Smooth muscle cell (in vitro differentiated cells): ENCODE measurements at regions not wholly inside any gene's neighbourhood (a gene's known extent, or its start where the extent isn't known, plus 50 kb on each side); places are given as distances from the start of the nearest gene placed in this dataset.

ENCODE experiments used
- DNase-seq: peaks from one replicate; lab custom pipeline; 2025; ENCODE audit not compliant: unreplicated experiment; lab: John Stamatoyannopoulos, UW
- H2AFZ ChIP-seq: fragments of 200-600 bp; sonication (generic); 2 replicates; pipeline ENCODE4 v1.6.0; 2016; ENCODE audit warnings: antibody characterized with exemption, low read depth, mild to moderate bottlenecking
- H3F3A ChIP-seq: fragments of 200-600 bp; sonication (generic); 2 replicates; pipeline ENCODE4 v1.6.0; 2017; ENCODE audit warnings: antibody characterized with exemption, low read depth
- H3K27ac ChIP-seq: fragments of 200-600 bp; sonication (generic); 2 replicates; pipeline ENCODE4 v1.5.1; 2016; ENCODE audit warnings: low read depth, mild to moderate bottlenecking
- H3K27me3 ChIP-seq: fragments of 200-600 bp; sonication (generic); 2 replicates; pipeline ENCODE4 v1.6.1; 2016; ENCODE audit warnings: low read depth, mild to moderate bottlenecking
- H3K36me3 ChIP-seq: fragments of 200-600 bp; sonication (generic); 2 replicates; pipeline ENCODE4 v1.5.1; 2016; ENCODE audit warnings: low read depth
- H3K4me1 ChIP-seq: fragments of 200-600 bp; sonication (generic); 2 replicates; pipeline ENCODE4 v1.5.1; 2016; ENCODE audit warnings: low read depth
- H3K4me2 ChIP-seq: fragments of 200-600 bp; sonication (generic); 2 replicates; pipeline ENCODE4 v1.6.0; 2016; ENCODE audit warnings: mild to moderate bottlenecking
- H3K4me3 ChIP-seq: fragments of 200-600 bp; sonication (generic); 2 replicates; pipeline ENCODE4 v1.5.1; 2016; ENCODE audit warnings: mild to moderate bottlenecking
- H3K79me2 ChIP-seq: fragments of 200-600 bp; sonication (generic); 2 replicates; pipeline ENCODE4 v1.6.0; 2016; ENCODE audit warnings: low read depth, mild to moderate bottlenecking
- H3K9ac ChIP-seq: fragments of 200-600 bp; sonication (generic); 2 replicates; pipeline ENCODE4 v1.6.0; 2016; ENCODE audit warnings: low read depth
- H3K9me3 ChIP-seq: fragments of 200-600 bp; sonication (generic); replicated peaks from 2 replicates; pipeline ENCODE4 v1.5.1; 2016; ENCODE audit warnings: low read depth
- H4K20me1 ChIP-seq: fragments of 200-600 bp; sonication (generic); 2 replicates; pipeline ENCODE4 v1.6.0; 2016; ENCODE audit warnings: low read depth
- WGBS: methylation state at CpG from one replicate; pipeline ENCODE4 v1.1.7; 2016; ENCODE audit warnings: low lambda C conversion rate; 5-methylcytosine and 5-hydroxymethylcytosine counted together
- TF ChIP-seq, protein P1 (sequence below): fragments of 200-600 bp; sonication (generic); IDR thresholded peaks from 2 replicates; pipeline ENCODE4 v1.5.1; 2017; ENCODE audit warnings: borderline replicate concordance, mild to moderate bottlenecking, antibody characterized with exemption; ENCODE audit not compliant: insufficient read depth, poor library complexity, severe bottlenecking

DNA sequence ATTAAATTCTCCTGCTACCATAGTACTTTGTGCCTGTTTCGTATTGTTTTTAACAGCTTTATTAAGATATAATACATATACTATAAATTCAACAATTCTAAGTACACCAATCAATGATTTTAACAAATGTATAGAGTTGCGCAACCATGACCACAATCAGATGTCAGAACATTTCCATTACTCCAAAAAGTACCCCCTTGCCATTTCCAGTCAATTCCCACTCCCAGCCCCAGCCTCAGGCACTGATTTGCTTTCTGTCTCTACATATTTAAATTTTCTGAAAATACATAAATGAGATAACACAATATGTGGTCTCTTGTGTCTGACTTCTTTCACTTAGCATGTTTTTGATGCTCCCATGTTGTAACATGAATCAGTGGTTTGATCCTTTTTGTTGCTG, 193.9 kb downstream of the FIGN start:
- no peaks in the 10 kb centered on the region for H3K79me2 ChIP-seq
- no peak overlapping the region for H3K4me3 ChIP-seq
- H4K20me1 ChIP-seq = no peaks in the 10 kb centered on the region
- no peak for DNase-seq
- no peaks in the 10 kb centered on the region for H3F3A ChIP-seq
- H3K27me3 ChIP-seq = no peaks in the 10 kb centered on the region
- no peaks in the 10 kb centered on the region for H3K9me3 ChIP-seq
- H3K36me3 ChIP-seq = no peaks in the 10 kb centered on the region
- H3K27ac ChIP-seq = no peak overlapping the region
- no peak overlapping the region for H2AFZ ChIP-seq
- 100% methylated on average over 2 of the region's 2 CpGs for WGBS
- no peak overlapping the region for H3K9ac ChIP-seq
- no peaks in the 10 kb centered on the region for H3K4me1 ChIP-seq
- no peak overlapping the region for H3K4me2 ChIP-seq
- TF ChIP-seq, protein P1, sequence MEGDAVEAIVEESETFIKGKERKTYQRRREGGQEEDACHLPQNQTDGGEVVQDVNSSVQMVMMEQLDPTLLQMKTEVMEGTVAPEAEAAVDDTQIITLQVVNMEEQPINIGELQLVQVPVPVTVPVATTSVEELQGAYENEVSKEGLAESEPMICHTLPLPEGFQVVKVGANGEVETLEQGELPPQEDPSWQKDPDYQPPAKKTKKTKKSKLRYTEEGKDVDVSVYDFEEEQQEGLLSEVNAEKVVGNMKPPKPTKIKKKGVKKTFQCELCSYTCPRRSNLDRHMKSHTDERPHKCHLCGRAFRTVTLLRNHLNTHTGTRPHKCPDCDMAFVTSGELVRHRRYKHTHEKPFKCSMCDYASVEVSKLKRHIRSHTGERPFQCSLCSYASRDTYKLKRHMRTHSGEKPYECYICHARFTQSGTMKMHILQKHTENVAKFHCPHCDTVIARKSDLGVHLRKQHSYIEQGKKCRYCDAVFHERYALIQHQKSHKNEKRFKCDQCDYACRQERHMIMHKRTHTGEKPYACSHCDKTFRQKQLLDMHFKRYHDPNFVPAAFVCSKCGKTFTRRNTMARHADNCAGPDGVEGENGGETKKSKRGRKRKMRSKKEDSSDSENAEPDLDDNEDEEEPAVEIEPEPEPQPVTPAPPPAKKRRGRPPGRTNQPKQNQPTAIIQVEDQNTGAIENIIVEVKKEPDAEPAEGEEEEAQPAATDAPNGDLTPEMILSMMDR = no peak

DNA sequence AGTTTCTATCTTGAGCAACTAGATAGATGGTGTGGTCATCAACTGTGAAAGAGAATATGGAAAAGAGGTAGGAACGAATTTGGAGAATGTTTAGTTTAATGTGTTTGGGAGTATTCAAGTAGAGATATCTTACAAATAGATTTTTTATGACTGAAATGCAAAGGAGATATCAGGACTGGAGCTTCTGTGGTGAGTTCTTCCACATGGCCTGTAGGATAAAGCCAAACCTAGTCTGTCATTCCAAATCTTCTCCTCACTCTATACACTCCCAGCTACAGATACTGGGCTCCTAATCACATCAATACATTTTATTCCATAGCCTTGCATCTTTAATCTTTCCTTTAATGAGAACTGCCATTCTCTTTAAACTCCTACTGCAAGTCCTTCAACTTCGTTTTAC, 194.3 kb downstream of the FIGN start:
- TF ChIP-seq, protein P1 = no peak
- no peak overlapping the region for H2AFZ ChIP-seq
- no peaks in the 10 kb centered on the region for H3K79me2 ChIP-seq
- DNase-seq = no peak
- no peaks in the 10 kb centered on the region for H3K36me3 ChIP-seq
- no peaks in the 10 kb centered on the region for H3K4me1 ChIP-seq
- no peak overlapping the region for H3K4me2 ChIP-seq
- H3K4me3 ChIP-seq = no peak overlapping the region
- WGBS = 86% methylated on average over 2 of the region's 2 CpGs
- H3K27me3 ChIP-seq = no peaks in the 10 kb centered on the region
- H3K27ac ChIP-seq = no peak overlapping the region
- H3K9me3 ChIP-seq = no peaks in the 10 kb centered on the region
- H3K9ac ChIP-seq = no peak overlapping the region
- H3F3A ChIP-seq = no peaks in the 10 kb centered on the region
- no peaks in the 10 kb centered on the region for H4K20me1 ChIP-seq

GRCh38 chr2:163528640-163529217, 207.1 kb downstream of the FIGN start:
- DNase-seq = no peak
- Histone ChIP-seq H3K4me1 (no peaks in the 10 kb centered on the region), H3F3A (no peaks in the 10 kb centered on the region), H3K36me3 (no peaks in the 10 kb centered on the region), H2AFZ (no peak overlapping the region), H3K79me2 (no peaks in the 10 kb centered on the region), H3K9me3 (peaks cover 1% of the 10 kb centered on the region), H3K27ac (no peak overlapping the region), H3K27me3 (no peaks in the 10 kb centered on the region), H3K9ac (no peak overlapping the region), H4K20me1 (no peaks in the 10 kb centered on the region), H3K4me3 (no peak overlapping the region), H3K4me2 (no peak overlapping the region)
- 92% methylated on average over 1 of the region's 1 CpG for WGBS
- TF ChIP-seq, protein P1 = no peak

- no peaks in the 10 kb centered on the region for H3K36me3 ChIP-seq
- peaks cover 4% of the 10 kb centered on the region for H3K9me3 ChIP-seq
- TF ChIP-seq, protein P1 = no peak
- no peak overlapping the region for H3K9ac ChIP-seq
- H3K4me1 ChIP-seq = no peaks in the 10 kb centered on the region
- H3K27ac ChIP-seq = no peak overlapping the region
- no peak overlapping the region for H3K4me3 ChIP-seq
- no peak for DNase-seq
- H3K79me2 ChIP-seq = no peaks in the 10 kb centered on the region
- H3K4me2 ChIP-seq = no peak overlapping the region
- H3K27me3 ChIP-seq = no peaks in the 10 kb centered on the region
- no peaks in the 10 kb centered on the region for H3F3A ChIP-seq
- H4K20me1 ChIP-seq = no peaks in the 10 kb centered on the region
- H2AFZ ChIP-seq = no peak overlapping the region
Observed at GRCh38 chr2:163527381-163527780, 208.4 kb downstream of the FIGN start.
